ENCODE measurements at regions not wholly inside any gene's neighbourhood (a gene's known extent, or its start where the extent isn't known, plus 50 kb on each side); places are given as distances from the start of the nearest gene placed in this dataset.
"Not testable (repeated sequence)": the region's sequence is repeated elsewhere in the genome, so short reads cannot be mapped to it uniquely, and the experiment has no call there.

DNA sequence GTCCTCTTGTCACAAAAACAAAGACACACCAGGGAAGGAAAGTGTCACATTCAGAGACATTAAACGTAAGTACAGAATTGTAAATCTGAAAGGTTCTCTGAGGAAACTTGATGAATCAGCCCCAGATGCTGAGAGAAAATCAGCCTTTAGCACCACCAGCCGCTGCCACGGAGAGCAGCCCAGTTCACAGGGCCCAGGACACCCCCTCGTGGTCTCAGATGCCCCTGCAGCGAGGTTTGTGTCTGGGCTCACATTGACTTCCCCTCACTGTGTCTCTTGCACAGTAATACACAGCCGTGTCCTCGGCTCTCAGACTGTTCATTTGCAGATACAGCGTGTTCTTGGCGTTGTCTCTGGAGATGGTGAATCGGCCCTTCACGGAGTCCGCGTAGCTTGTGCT, 1283.8 kb downstream of the TMEM121 start:
- not testable (repeated sequence) for TF ChIP-seq CTCF (IDR thresholded peaks at IDR 0.05); EP300 (IDR thresholded peaks at IDR 0.05; ENCODE audit: low read depth); POLR2A (IDR thresholded peaks at IDR 0.05); POLR2AphosphoS5 (IDR thresholded peaks at IDR 0.05)
